ENCODE measurements at regions not wholly inside any gene's neighbourhood (a gene's known extent, or its start where the extent isn't known, plus 50 kb on each side); places are given as distances from the start of the nearest gene placed in this dataset.

DNA sequence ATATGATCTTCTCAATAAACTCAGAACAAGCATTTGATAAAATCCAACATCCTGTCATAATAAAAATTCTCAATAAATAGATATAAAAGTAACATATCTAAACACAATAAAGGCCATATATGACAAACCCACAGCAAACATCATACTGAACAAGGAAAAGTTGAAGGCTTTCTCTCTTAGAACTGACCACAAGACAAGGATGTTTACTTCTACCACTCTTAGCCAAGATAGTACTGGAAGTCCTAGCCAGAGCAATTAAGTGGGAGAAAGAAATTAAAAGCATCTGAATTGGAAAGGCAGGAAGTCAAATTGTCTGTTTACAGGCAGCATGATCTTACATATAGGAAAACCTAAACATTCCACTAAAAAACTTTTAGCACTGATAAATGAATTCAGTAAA, 510.9 kb downstream of the ANKRD7 start:
- Mint-ChIP-seq H3K27ac (no peak overlapping the region), H3K36me3 (no peaks in the 10 kb centered on the region), H3K4me3 (no peak overlapping the region), H3K27me3 (no peaks in the 10 kb centered on the region), H3K4me1 (ENCODE audit: unreplicated experiment) (no peaks in the 10 kb centered on the region), H3K9me3 (no peaks in the 10 kb centered on the region)
- TF ChIP-seq, protein P1, sequence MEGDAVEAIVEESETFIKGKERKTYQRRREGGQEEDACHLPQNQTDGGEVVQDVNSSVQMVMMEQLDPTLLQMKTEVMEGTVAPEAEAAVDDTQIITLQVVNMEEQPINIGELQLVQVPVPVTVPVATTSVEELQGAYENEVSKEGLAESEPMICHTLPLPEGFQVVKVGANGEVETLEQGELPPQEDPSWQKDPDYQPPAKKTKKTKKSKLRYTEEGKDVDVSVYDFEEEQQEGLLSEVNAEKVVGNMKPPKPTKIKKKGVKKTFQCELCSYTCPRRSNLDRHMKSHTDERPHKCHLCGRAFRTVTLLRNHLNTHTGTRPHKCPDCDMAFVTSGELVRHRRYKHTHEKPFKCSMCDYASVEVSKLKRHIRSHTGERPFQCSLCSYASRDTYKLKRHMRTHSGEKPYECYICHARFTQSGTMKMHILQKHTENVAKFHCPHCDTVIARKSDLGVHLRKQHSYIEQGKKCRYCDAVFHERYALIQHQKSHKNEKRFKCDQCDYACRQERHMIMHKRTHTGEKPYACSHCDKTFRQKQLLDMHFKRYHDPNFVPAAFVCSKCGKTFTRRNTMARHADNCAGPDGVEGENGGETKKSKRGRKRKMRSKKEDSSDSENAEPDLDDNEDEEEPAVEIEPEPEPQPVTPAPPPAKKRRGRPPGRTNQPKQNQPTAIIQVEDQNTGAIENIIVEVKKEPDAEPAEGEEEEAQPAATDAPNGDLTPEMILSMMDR (conservative IDR thresholded peaks at IDR 0.05): no peak
- DNase-seq (ENCODE audit: extremely low spot score, unreplicated experiment): no peak

DNA sequence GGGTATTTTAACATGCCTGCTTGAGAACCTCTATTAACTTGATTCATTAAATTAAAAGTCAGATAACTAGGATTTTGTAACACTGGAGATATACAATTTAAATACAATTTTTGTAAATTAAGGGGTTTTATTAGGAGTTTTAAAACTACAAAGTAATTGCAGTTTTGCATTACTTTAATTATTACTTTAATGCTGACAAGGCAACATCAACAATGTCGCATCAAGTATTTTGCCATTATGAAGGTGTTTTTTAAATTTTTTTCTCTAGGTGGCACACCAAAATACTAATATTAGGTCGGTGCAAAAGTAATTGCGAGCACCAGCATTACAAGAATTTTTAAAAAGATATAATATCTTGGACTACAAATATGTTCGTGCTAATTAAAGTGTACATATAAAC, 513.4 kb downstream of the ANKRD7 start:
- Mint-ChIP-seq H3K27me3 (no peaks in the 10 kb centered on the region), H3K36me3 (no peaks in the 10 kb centered on the region), H3K9me3 (no peaks in the 10 kb centered on the region), H3K4me1 (ENCODE audit: unreplicated experiment) (no peaks in the 10 kb centered on the region), H3K4me3 (no peak overlapping the region), H3K27ac (no peak overlapping the region)
- DNase-seq (ENCODE audit: extremely low spot score, unreplicated experiment): no peak
- TF ChIP-seq, protein P1 (conservative IDR thresholded peaks at IDR 0.05): no peak

DNA sequence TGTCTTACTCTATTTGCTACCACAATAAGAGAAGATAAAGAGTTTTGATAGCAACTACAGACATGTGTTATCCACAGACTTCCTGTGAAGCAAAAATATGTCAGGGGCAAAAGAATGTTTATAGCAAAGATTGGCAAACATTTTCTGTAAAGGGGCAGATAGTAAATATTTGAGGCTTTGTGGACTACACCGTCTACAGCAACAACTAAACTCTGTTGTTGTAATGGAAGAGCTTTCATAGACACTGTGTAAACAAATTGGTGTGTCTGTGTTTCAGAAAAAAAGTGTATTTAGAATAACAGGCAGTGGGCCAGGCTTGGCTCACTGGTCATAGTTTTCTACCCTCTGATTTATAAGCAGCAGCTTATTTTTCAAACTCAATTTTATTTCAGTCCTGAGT, 521.4 kb downstream of the ANKRD7 start:
- TF ChIP-seq, protein P1 (conservative IDR thresholded peaks at IDR 0.05): no peak
- Mint-ChIP-seq H3K4me1 (ENCODE audit: unreplicated experiment) (no peaks in the 10 kb centered on the region), H3K27me3 (no peaks in the 10 kb centered on the region), H3K27ac (no peak overlapping the region), H3K9me3 (no peaks in the 10 kb centered on the region), H3K4me3 (no peak overlapping the region), H3K36me3 (no peaks in the 10 kb centered on the region)
- no peak for DNase-seq (ENCODE audit: extremely low spot score, unreplicated experiment)

DNA sequence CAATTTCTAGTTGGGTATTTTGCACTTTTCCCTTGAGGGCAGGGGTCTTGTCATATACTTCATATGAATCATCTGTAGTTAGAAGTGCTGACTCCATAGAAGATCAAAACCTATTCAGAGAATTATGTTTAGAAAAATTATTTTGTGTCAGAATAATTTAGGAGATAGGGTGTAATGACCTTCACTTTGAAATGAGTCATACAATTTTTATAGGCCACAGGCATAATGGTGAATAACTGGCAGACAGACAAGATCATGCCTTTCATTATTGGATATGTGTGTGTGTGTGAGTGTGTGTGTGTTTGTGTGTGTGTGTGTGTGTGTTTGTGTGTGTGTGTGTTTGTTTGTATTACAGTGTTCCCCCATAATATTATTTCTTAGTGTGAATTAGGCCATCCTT, 523.0 kb downstream of the ANKRD7 start:
- Mint-ChIP-seq H3K36me3 (no peaks in the 10 kb centered on the region), H3K9me3 (no peaks in the 10 kb centered on the region), H3K4me1 (ENCODE audit: unreplicated experiment) (no peaks in the 10 kb centered on the region), H3K4me3 (no peak overlapping the region), H3K27me3 (no peaks in the 10 kb centered on the region), H3K27ac (no peak overlapping the region)
- no peak for DNase-seq (ENCODE audit: extremely low spot score, unreplicated experiment)
- TF ChIP-seq, protein P1 (conservative IDR thresholded peaks at IDR 0.05): no peak

DNA sequence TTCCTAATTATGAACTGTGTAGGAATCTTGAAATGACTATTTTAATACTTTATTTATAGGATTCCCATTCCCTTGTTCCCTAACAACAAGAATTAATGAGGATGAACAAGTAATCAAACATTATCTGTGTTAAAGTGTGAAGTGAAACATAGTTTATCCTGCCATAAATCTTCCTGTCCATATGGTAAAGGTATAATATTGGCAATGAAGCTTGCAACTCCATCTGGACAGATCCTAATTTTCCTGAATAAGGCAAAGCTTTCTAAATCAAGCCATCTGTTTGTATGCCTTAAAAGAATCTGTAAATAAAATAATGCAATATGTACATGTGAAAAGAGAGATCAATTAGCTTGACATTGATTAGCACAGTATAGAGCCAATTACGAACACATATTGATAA, 529.0 kb downstream of the ANKRD7 start:
- Mint-ChIP-seq H3K9me3 (no peaks in the 10 kb centered on the region), H3K4me1 (ENCODE audit: unreplicated experiment) (no peaks in the 10 kb centered on the region), H3K27ac (no peak overlapping the region), H3K36me3 (no peaks in the 10 kb centered on the region), H3K4me3 (no peak overlapping the region), H3K27me3 (no peaks in the 10 kb centered on the region)
- TF ChIP-seq, protein P1 (conservative IDR thresholded peaks at IDR 0.05): no peak
- DNase-seq (ENCODE audit: extremely low spot score, unreplicated experiment): no peak

DNA sequence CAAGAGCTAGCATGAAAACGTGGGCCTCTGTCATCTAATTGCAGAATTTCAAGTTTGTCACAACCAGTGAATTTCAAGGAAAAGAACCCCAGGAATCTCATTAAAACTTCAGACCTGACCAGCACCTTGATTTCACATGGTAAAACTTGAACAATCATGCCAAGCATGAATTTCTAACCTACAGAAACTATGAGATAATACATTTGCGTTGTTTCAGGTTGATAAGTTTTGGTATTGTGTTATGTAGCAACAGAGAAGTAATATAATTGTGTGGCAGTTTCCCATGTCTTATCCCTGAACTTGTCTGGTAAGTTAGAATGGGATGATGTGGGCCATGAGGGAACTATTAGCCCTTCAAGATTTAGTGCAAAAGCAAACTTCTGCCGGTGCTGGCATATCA, 530.1 kb downstream of the ANKRD7 start:
- no peaks in the 10 kb centered on the region for H3K4me1 Mint-ChIP-seq (ENCODE audit: unreplicated experiment)
- H3K27me3 Mint-ChIP-seq: no peaks in the 10 kb centered on the region
- H3K27ac Mint-ChIP-seq: no peak overlapping the region
- no peak overlapping the region for H3K4me3 Mint-ChIP-seq
- H3K9me3 Mint-ChIP-seq: no peaks in the 10 kb centered on the region
- TF ChIP-seq, protein P1 (conservative IDR thresholded peaks at IDR 0.05): no peak
- no peaks in the 10 kb centered on the region for H3K36me3 Mint-ChIP-seq
- no peak for DNase-seq (ENCODE audit: extremely low spot score, unreplicated experiment)
